Lung (tissue), 11 donors: ENCODE measurements at regions not wholly inside any gene's neighbourhood (a gene's known extent, or its start where the extent isn't known, plus 50 kb on each side); places are given as distances from the start of the nearest gene placed in this dataset.
A peak's percentile ranks its signal among the peaks of the same experiment; 100 is the strongest.

Source experiments
- ATAC-seq: fragments of 200-7000 bp; cut with Tn5 transposase; one replicate; pipeline ENCODE4 v1.9.1; 2020; ENCODE audit warnings: moderate number of reproducible peaks; ENCODE audit not compliant: insufficient read depth, low FRiP score
- DNase-seq, 3 donors: peaks; one replicate each; pipeline ENCODE4 v3.0.0-alpha.2; 2013 to 2017
- H3K27ac ChIP-seq, 2 donors: one replicate each; pipeline ENCODE4 v1.5.1; 2013; ENCODE audit warnings: mild to moderate bottlenecking in 2 of 2, moderate library complexity in 2 of 2, control low read depth in 1 of 2, inconsistent platforms in 1 of 2, low read depth in 1 of 2, low read length in 1 of 2
- H3K27me3 ChIP-seq, 3 donors: one replicate each; pipeline ENCODE4 v1.5.1; 2013; ENCODE audit warnings: low read length in 2 of 3; ENCODE audit not compliant: control insufficient read depth in 3 of 3, insufficient read depth in 3 of 3
- H3K36me3 ChIP-seq, 4 donors: one replicate each; pipeline ENCODE4 v1.5.1; 2013; ENCODE audit warnings: low read length in 4 of 4, mild to moderate bottlenecking in 1 of 4, moderate library complexity in 1 of 4; ENCODE audit not compliant: control insufficient read depth in 4 of 4, insufficient read depth in 4 of 4
- H3K4me1 ChIP-seq, 5 donors: one replicate each; pipeline ENCODE4 v1.5.1; 2013; ENCODE audit warnings: low read length in 5 of 5, mild to moderate bottlenecking in 2 of 5, moderate library complexity in 1 of 5; ENCODE audit not compliant: control insufficient read depth in 5 of 5, insufficient read depth in 5 of 5
- H3K4me3 ChIP-seq: one replicate; pipeline ENCODE4 v1.5.1; 2013; ENCODE audit warnings: mild to moderate bottlenecking, control low read depth, moderate library complexity
- H3K9ac ChIP-seq, 2 donors: one replicate each; pipeline ENCODE4 v1.5.1; 2013; ENCODE audit warnings: low read length in 2 of 2, control low read depth in 1 of 2; ENCODE audit not compliant: insufficient read depth in 1 of 2
- H3K9me3 ChIP-seq, 4 donors: one replicate each; pipeline ENCODE4 v1.5.1; 2013; ENCODE audit warnings: low read length in 3 of 4, mild to moderate bottlenecking in 1 of 4, moderate library complexity in 1 of 4; ENCODE audit not compliant: control insufficient read depth in 4 of 4, insufficient read depth in 3 of 4
- WGBS, 2 donors: extraction: QIAGEN DNeasy Blood & Tissue Kit; methylation state at CpG; one replicate each; pipeline ENCODE4 v1.1.7; 2013; 5-methylcytosine and 5-hydroxymethylcytosine counted together
- TF ChIP-seq, protein P1 (sequence below): IDR thresholded peaks from 2 replicates; pipeline ENCODE4 v1.5.1; 2012; ENCODE audit warnings: mild to moderate bottlenecking; ENCODE audit errors: control extremely low read depth, extremely low read depth
- donor health status: control.
- donor health status: control.
- donor health status: Bipolar disorder and iron deficiency.
- donor health status: healthy.
- donor health status: DM: yes; HTN: yes; CAD: no.

DNA sequence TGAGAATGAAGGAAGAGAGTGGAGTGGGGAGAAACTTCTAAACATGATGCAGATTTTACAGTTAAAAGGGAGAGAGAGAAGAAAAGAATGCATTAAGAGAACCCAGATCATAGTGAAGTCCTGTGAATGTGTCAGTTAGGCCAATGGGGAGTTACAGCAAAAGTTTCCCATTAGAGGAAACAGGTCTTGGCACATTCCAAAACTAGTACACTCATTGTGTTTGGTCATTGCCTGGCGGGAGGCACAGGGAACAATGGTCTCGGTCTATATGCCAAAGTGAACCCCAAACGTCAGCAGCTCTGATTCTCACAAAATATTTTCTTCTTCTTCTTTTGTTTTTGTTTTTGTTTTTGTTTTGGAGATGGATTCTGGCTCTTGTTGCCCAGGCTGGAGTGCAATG, 284.5 kb upstream of the CTSO start:
- Histone ChIP-seq H3K4me1 (peaks cover 0 to 4% (median 0%) of the 10 kb centered on the region in 5 donors), H3K36me3 (no peaks in the 10 kb centered on the region), H3K9ac (no peak overlapping the region), H3K27ac (no peak overlapping the region), H3K9me3 (no peaks in the 10 kb centered on the region), H3K4me3 (no peak overlapping the region), H3K27me3 (no peaks in the 10 kb centered on the region)
- ATAC-seq (no peak), DNase-seq (no peak)
- 75 to 84% methylated on average over 3 of the region's 3 CpGs for WGBS, 2 donors
- TF ChIP-seq, protein P1, sequence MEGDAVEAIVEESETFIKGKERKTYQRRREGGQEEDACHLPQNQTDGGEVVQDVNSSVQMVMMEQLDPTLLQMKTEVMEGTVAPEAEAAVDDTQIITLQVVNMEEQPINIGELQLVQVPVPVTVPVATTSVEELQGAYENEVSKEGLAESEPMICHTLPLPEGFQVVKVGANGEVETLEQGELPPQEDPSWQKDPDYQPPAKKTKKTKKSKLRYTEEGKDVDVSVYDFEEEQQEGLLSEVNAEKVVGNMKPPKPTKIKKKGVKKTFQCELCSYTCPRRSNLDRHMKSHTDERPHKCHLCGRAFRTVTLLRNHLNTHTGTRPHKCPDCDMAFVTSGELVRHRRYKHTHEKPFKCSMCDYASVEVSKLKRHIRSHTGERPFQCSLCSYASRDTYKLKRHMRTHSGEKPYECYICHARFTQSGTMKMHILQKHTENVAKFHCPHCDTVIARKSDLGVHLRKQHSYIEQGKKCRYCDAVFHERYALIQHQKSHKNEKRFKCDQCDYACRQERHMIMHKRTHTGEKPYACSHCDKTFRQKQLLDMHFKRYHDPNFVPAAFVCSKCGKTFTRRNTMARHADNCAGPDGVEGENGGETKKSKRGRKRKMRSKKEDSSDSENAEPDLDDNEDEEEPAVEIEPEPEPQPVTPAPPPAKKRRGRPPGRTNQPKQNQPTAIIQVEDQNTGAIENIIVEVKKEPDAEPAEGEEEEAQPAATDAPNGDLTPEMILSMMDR, result no peak

DNA sequence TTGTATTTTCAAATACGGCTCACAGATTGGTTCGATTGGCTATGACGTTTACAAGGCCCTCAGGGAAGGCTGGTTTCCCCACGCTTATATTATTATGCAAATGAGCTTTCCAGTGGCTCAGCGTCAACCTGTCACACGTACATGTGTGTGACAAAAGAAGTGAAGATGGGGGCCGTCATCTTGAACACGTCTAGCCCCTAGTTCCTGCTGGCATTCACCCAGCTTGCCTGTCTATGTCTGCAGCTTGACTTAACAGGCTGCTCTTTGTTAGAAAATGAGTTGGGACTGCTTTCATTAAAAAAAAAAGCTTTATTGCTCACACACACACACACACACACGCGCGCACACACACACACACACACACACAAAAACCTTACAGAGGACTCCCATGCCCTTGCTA, 283.6 kb upstream of the CTSO start:
- no peaks in the 10 kb centered on the region for H3K36me3 ChIP-seq
- DNase-seq (no peak), ATAC-seq (no peak)
- no peak overlapping the region for H3K4me3 ChIP-seq
- H3K27ac ChIP-seq, result no peak overlapping the region
- 73 to 83% methylated on average over 11 of the region's 11 CpGs for WGBS, 2 donors
- TF ChIP-seq, protein P1, result no peak
- no peak overlapping the region for H3K9ac ChIP-seq
- H3K9me3 ChIP-seq, result no peaks in the 10 kb centered on the region
- H3K27me3 ChIP-seq, result no peaks in the 10 kb centered on the region
- peaks cover 0 to 4% (median 0%) of the 10 kb centered on the region in 5 donors for H3K4me1 ChIP-seq

DNA sequence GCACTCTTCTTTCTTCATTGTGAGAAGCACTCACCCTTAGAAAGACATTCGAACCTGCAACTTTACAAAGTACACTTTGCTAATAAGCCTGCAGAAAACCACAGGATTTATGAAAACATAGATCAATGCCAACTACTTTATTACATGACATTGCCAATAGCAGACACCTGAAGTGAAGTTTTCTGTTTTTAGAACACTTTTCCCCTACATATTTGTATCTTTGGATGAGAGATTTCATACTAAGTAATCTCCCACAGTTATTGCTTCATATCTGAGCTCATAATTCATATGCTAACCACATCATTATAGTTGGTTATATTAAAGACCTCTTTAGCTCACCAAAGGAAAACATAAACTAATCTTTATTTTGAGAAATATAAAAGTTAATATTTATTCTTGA, 276.5 kb upstream of the CTSO start:
- ATAC-seq (no peak), DNase-seq (peak in 2 of 3 donors; percentile 35 to 53)
- no peaks in the 10 kb centered on the region for H3K27me3 ChIP-seq
- no peak overlapping the region for H3K9ac ChIP-seq
- TF ChIP-seq, protein P1, result no peak
- 60 to 78% methylated on average over 1 of the region's 1 CpG for WGBS, 2 donors
- no peak overlapping the region for H3K27ac ChIP-seq
- H3K9me3 ChIP-seq, result no peaks in the 10 kb centered on the region
- H3K36me3 ChIP-seq, result no peaks in the 10 kb centered on the region
- H3K4me3 ChIP-seq, result no peak overlapping the region
- peaks cover 0 to 10% (median 0%) of the 10 kb centered on the region in 5 donors for H3K4me1 ChIP-seq

DNA sequence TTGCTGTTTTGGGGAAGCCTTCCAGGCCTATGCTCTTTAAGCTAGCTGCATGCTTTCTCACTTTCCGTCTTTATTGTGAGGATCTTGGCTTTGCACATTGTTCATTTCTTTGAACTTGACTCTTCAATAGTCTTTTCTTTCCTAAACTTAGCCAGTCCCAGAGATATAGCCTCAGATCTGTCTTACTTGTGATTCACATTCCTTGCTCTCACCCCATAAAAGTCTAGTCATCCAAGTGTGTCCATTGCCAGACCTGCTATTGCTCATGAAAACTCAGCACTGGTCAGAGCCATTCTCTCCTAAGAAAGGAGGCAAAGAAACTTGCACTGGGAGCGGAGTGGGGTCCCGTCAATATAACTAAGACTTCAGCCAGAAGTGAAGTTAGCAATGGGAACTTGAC, 275.0 kb upstream of the CTSO start:
- TF ChIP-seq, protein P1, result no peak
- no peak overlapping the region for H3K4me3 ChIP-seq
- DNase-seq (no peak), ATAC-seq (no peak)
- WGBS, 2 donors, result 85 to 93% methylated on average over 3 of the region's 3 CpGs
- no peaks in the 10 kb centered on the region for H3K27me3 ChIP-seq
- no peaks in the 10 kb centered on the region for H3K9me3 ChIP-seq
- H3K9ac ChIP-seq, result no peak overlapping the region
- no peak overlapping the region for H3K27ac ChIP-seq
- H3K36me3 ChIP-seq, result no peaks in the 10 kb centered on the region
- H3K4me1 ChIP-seq, result peaks cover 0 to 10% (median 0%) of the 10 kb centered on the region in 5 donors
